Neural cell (in vitro differentiated cells): ENCODE measurements at regions not wholly inside any gene's neighbourhood (a gene's known extent, or its start where the extent isn't known, plus 50 kb on each side); places are given as distances from the start of the nearest gene placed in this dataset.

Experiments
- CTCF ChIP-seq: fragments of 450-650 bp; IDR thresholded peaks from 2 replicates; pipeline ENCODE4 v1.5.1; 2014; ENCODE audit warnings: antibody characterized with exemption, mild to moderate bottlenecking, moderate library complexity; ENCODE audit not compliant: poor library complexity, severe bottlenecking
- RAD21 ChIP-seq: fragments of 450-650 bp; conservative IDR thresholded peaks from 2 replicates; pipeline ENCODE4 v1.6.1; 2014; ENCODE audit warnings: antibody characterized with exemption, mild to moderate bottlenecking, moderate library complexity
- SMC3 ChIP-seq: fragments of 450-650 bp; conservative IDR thresholded peaks from 2 replicates; pipeline ENCODE4 v1.6.1; 2014; ENCODE audit warnings: antibody characterized with exemption, mild to moderate bottlenecking, moderate library complexity; ENCODE audit not compliant: poor library complexity
- TAF1 ChIP-seq: IDR thresholded peaks from 2 replicates; pipeline ENCODE4 v1.6.1; 2012; ENCODE audit warnings: low read depth

- TF ChIP-seq RAD21 (no peak), CTCF (no peak), SMC3 (no peak), TAF1 (no peak)
Observed at GRCh38 chr9:79461712-79462111, 110.1 kb upstream of the TLE4 start.
